ENCODE measurements at regions not wholly inside any gene's neighbourhood (a gene's known extent, or its start where the extent isn't known, plus 50 kb on each side); places are given as distances from the start of the nearest gene placed in this dataset.

GRCh38 chr14:71202881-71203280 lies 295.6 kb downstream of the PCNX1 start:
- DNase-seq (ENCODE audit: low read depth) = no peak

- DNase-seq (ENCODE audit: low read depth) = no peak
Observed at GRCh38 chr14:71203306-71203705, 296.0 kb downstream of the PCNX1 start.

- DNase-seq (ENCODE audit: low read depth) = no peak
Observed at GRCh38 chr14:71204231-71204630, 297.0 kb downstream of the PCNX1 start.

- no peak for DNase-seq (ENCODE audit: low read depth)
Observed at GRCh38 chr14:71204768-71205167, 297.5 kb downstream of the PCNX1 start.

- no peak for DNase-seq (ENCODE audit: low read depth)
Observed at GRCh38 chr14:71206123-71206522, 298.9 kb downstream of the PCNX1 start.

- peak; percentile 84 for DNase-seq (ENCODE audit: low read depth)
Observed at GRCh38 chr14:71206766-71207371, 299.6 kb downstream of the PCNX1 start.

GRCh38 chr14:71208702-71209357 lies 301.6 kb downstream of the PCNX1 start:
- DNase-seq (ENCODE audit: low read depth) = no peak

GRCh38 chr14:71209888-71210287 lies 302.6 kb downstream of the PCNX1 start:
- no peak for DNase-seq (ENCODE audit: low read depth)

- DNase-seq (ENCODE audit: low read depth) = no peak
Observed at GRCh38 chr14:71212093-71212492, 304.8 kb downstream of the PCNX1 start.

- DNase-seq (ENCODE audit: low read depth) = no peak
Observed at GRCh38 chr14:71212683-71213107, 305.4 kb downstream of the PCNX1 start.

GRCh38 chr14:71214241-71214640 lies 307.0 kb downstream of the PCNX1 start:
- no peak for DNase-seq (ENCODE audit: low read depth)

GRCh38 chr14:71220462-71220861 lies 313.2 kb downstream of the PCNX1 start:
- no peak for DNase-seq (ENCODE audit: low read depth)

GRCh38 chr14:71221119-71221518 lies 313.9 kb downstream of the PCNX1 start:
- no peak for DNase-seq (ENCODE audit: low read depth)

- DNase-seq (ENCODE audit: low read depth) = no peak
Observed at GRCh38 chr14:71225113-71225512, 317.9 kb downstream of the PCNX1 start.

- DNase-seq (ENCODE audit: low read depth) = no peak
Observed at GRCh38 chr14:71228711-71229110, 321.5 kb downstream of the PCNX1 start.

GRCh38 chr14:71229875-71230274 lies 322.6 kb downstream of the PCNX1 start:
- no peak for DNase-seq (ENCODE audit: low read depth)

GRCh38 chr14:71230897-71231296 lies 323.6 kb downstream of the PCNX1 start:
- DNase-seq (ENCODE audit: low read depth) = no peak

- DNase-seq (ENCODE audit: low read depth) = no peak
Observed at GRCh38 chr14:71231521-71232393, 324.5 kb downstream of the PCNX1 start.

- DNase-seq (ENCODE audit: low read depth) = no peak
Observed at GRCh38 chr14:71232506-71232905, 325.2 kb downstream of the PCNX1 start.

GRCh38 chr14:71235875-71236274 lies 328.6 kb downstream of the PCNX1 start:
- DNase-seq (ENCODE audit: low read depth) = peak; percentile 90

- DNase-seq (ENCODE audit: low read depth) = no peak
Observed at GRCh38 chr14:71236487-71236886, 329.2 kb downstream of the PCNX1 start.

GRCh38 chr14:71237556-71237955 lies 330.3 kb downstream of the PCNX1 start:
- DNase-seq (ENCODE audit: low read depth) = no peak

- DNase-seq (ENCODE audit: low read depth) = no peak
Observed at GRCh38 chr14:71238835-71239234, 331.6 kb downstream of the PCNX1 start.
